ENCODE measurements at regions not wholly inside any gene's neighbourhood (a gene's known extent, or its start where the extent isn't known, plus 50 kb on each side); places are given as distances from the start of the nearest gene placed in this dataset.

GRCh38 chr10:6320320-6321010 lies 117.7 kb downstream of the PFKFB3 start:
- no peaks in the 10 kb centered on the region for H3K9me3 ChIP-seq (ENCODE audit: control insufficient read depth in 2 of 2, low read length in 2 of 2)
- H3K36me3 ChIP-seq (ENCODE audit: control insufficient read depth in 2 of 2, insufficient read depth in 2 of 2, low read length in 2 of 2) = no peaks in the 10 kb centered on the region
- no peak overlapping the region for H3K4me3 ChIP-seq (ENCODE audit: low read length in 2 of 2)
- no peak overlapping the region for H3K27ac ChIP-seq (ENCODE audit: low read depth in 2 of 2, low read length in 2 of 2)
- H3K4me1 ChIP-seq (ENCODE audit: control insufficient read depth in 2 of 2, insufficient read depth in 2 of 2, low read length in 2 of 2) = no peaks in the 10 kb centered on the region
- no peak overlapping the region for H3K9ac ChIP-seq (ENCODE audit: low read depth in 1 of 2, low read length in 2 of 2)
- H3K27me3 ChIP-seq (ENCODE audit: control insufficient read depth in 2 of 2, insufficient read depth in 2 of 2, low read length in 2 of 2) = no peaks in the 10 kb centered on the region

- Histone ChIP-seq H3K4me1 (ENCODE audit: control insufficient read depth in 2 of 2, insufficient read depth in 2 of 2, low read length in 2 of 2) (no peaks in the 10 kb centered on the region), H3K4me3 (ENCODE audit: low read length in 2 of 2) (no peak overlapping the region), H3K27ac (ENCODE audit: low read depth in 2 of 2, low read length in 2 of 2) (no peak overlapping the region), H3K9me3 (ENCODE audit: control insufficient read depth in 2 of 2, low read length in 2 of 2) (no peaks in the 10 kb centered on the region), H3K9ac (ENCODE audit: low read depth in 1 of 2, low read length in 2 of 2) (no peak overlapping the region), H3K36me3 (ENCODE audit: control insufficient read depth in 2 of 2, insufficient read depth in 2 of 2, low read length in 2 of 2) (no peaks in the 10 kb centered on the region), H3K27me3 (ENCODE audit: control insufficient read depth in 2 of 2, insufficient read depth in 2 of 2, low read length in 2 of 2) (no peaks in the 10 kb centered on the region)
Observed at GRCh38 chr10:6321880-6322279, 119.1 kb downstream of the PFKFB3 start.

GRCh38 chr10:6322805-6323204 lies 120.1 kb downstream of the PFKFB3 start:
- H3K4me3 ChIP-seq (ENCODE audit: low read length in 2 of 2) = no peak overlapping the region
- H3K9me3 ChIP-seq (ENCODE audit: control insufficient read depth in 2 of 2, low read length in 2 of 2) = no peaks in the 10 kb centered on the region
- H3K9ac ChIP-seq (ENCODE audit: low read depth in 1 of 2, low read length in 2 of 2) = no peak overlapping the region
- no peaks in the 10 kb centered on the region for H3K27me3 ChIP-seq (ENCODE audit: control insufficient read depth in 2 of 2, insufficient read depth in 2 of 2, low read length in 2 of 2)
- H3K4me1 ChIP-seq (ENCODE audit: control insufficient read depth in 2 of 2, insufficient read depth in 2 of 2, low read length in 2 of 2) = no peaks in the 10 kb centered on the region
- no peak overlapping the region for H3K27ac ChIP-seq (ENCODE audit: low read depth in 2 of 2, low read length in 2 of 2)
- no peaks in the 10 kb centered on the region for H3K36me3 ChIP-seq (ENCODE audit: control insufficient read depth in 2 of 2, insufficient read depth in 2 of 2, low read length in 2 of 2)

GRCh38 chr10:6327961-6328698 lies 125.4 kb downstream of the PFKFB3 start:
- no peak overlapping the region for H3K4me3 ChIP-seq (ENCODE audit: low read length in 2 of 2)
- H3K27ac ChIP-seq (ENCODE audit: low read depth in 2 of 2, low read length in 2 of 2) = peak overlapping the region in 1 of 2 donors; percentile 9
- H3K27me3 ChIP-seq (ENCODE audit: control insufficient read depth in 2 of 2, insufficient read depth in 2 of 2, low read length in 2 of 2) = no peaks in the 10 kb centered on the region
- no peak overlapping the region for H3K9ac ChIP-seq (ENCODE audit: low read depth in 1 of 2, low read length in 2 of 2)
- no peaks in the 10 kb centered on the region for H3K36me3 ChIP-seq (ENCODE audit: control insufficient read depth in 2 of 2, insufficient read depth in 2 of 2, low read length in 2 of 2)
- no peaks in the 10 kb centered on the region for H3K4me1 ChIP-seq (ENCODE audit: control insufficient read depth in 2 of 2, insufficient read depth in 2 of 2, low read length in 2 of 2)
- H3K9me3 ChIP-seq (ENCODE audit: control insufficient read depth in 2 of 2, low read length in 2 of 2) = no peaks in the 10 kb centered on the region

GRCh38 chr10:6328699-6329423 lies 126.1 kb downstream of the PFKFB3 start:
- no peak overlapping the region for H3K9ac ChIP-seq (ENCODE audit: low read depth in 1 of 2, low read length in 2 of 2)
- peak overlapping the region in 1 of 2 donors; percentile 9 for H3K27ac ChIP-seq (ENCODE audit: low read depth in 2 of 2, low read length in 2 of 2)
- no peaks in the 10 kb centered on the region for H3K27me3 ChIP-seq (ENCODE audit: control insufficient read depth in 2 of 2, insufficient read depth in 2 of 2, low read length in 2 of 2)
- no peaks in the 10 kb centered on the region for H3K9me3 ChIP-seq (ENCODE audit: control insufficient read depth in 2 of 2, low read length in 2 of 2)
- H3K4me3 ChIP-seq (ENCODE audit: low read length in 2 of 2) = no peak overlapping the region
- H3K36me3 ChIP-seq (ENCODE audit: control insufficient read depth in 2 of 2, insufficient read depth in 2 of 2, low read length in 2 of 2) = no peaks in the 10 kb centered on the region
- H3K4me1 ChIP-seq (ENCODE audit: control insufficient read depth in 2 of 2, insufficient read depth in 2 of 2, low read length in 2 of 2) = no peaks in the 10 kb centered on the region

- H3K9me3 ChIP-seq (ENCODE audit: control insufficient read depth in 2 of 2, low read length in 2 of 2) = no peaks in the 10 kb centered on the region
- no peak overlapping the region for H3K4me3 ChIP-seq (ENCODE audit: low read length in 2 of 2)
- H3K4me1 ChIP-seq (ENCODE audit: control insufficient read depth in 2 of 2, insufficient read depth in 2 of 2, low read length in 2 of 2) = no peaks in the 10 kb centered on the region
- H3K27ac ChIP-seq (ENCODE audit: low read depth in 2 of 2, low read length in 2 of 2) = no peak overlapping the region
- H3K27me3 ChIP-seq (ENCODE audit: control insufficient read depth in 2 of 2, insufficient read depth in 2 of 2, low read length in 2 of 2) = no peaks in the 10 kb centered on the region
- no peak overlapping the region for H3K9ac ChIP-seq (ENCODE audit: low read depth in 1 of 2, low read length in 2 of 2)
- H3K36me3 ChIP-seq (ENCODE audit: control insufficient read depth in 2 of 2, insufficient read depth in 2 of 2, low read length in 2 of 2) = no peaks in the 10 kb centered on the region
Observed at GRCh38 chr10:6333086-6333485, 130.4 kb downstream of the PFKFB3 start.

GRCh38 chr10:6333973-6334372 lies 131.2 kb downstream of the PFKFB3 start:
- Histone ChIP-seq H3K36me3 (ENCODE audit: control insufficient read depth in 2 of 2, insufficient read depth in 2 of 2, low read length in 2 of 2) (no peaks in the 10 kb centered on the region), H3K27me3 (ENCODE audit: control insufficient read depth in 2 of 2, insufficient read depth in 2 of 2, low read length in 2 of 2) (no peaks in the 10 kb centered on the region), H3K9ac (ENCODE audit: low read depth in 1 of 2, low read length in 2 of 2) (no peak overlapping the region), H3K9me3 (ENCODE audit: control insufficient read depth in 2 of 2, low read length in 2 of 2) (no peaks in the 10 kb centered on the region), H3K4me3 (ENCODE audit: low read length in 2 of 2) (no peak overlapping the region), H3K27ac (ENCODE audit: low read depth in 2 of 2, low read length in 2 of 2) (no peak overlapping the region), H3K4me1 (ENCODE audit: control insufficient read depth in 2 of 2, insufficient read depth in 2 of 2, low read length in 2 of 2) (no peaks in the 10 kb centered on the region)

GRCh38 chr10:6336016-6336415 lies 133.3 kb downstream of the PFKFB3 start:
- Histone ChIP-seq H3K36me3 (ENCODE audit: control insufficient read depth in 2 of 2, insufficient read depth in 2 of 2, low read length in 2 of 2) (no peaks in the 10 kb centered on the region), H3K27ac (ENCODE audit: low read depth in 2 of 2, low read length in 2 of 2) (no peak overlapping the region), H3K9me3 (ENCODE audit: control insufficient read depth in 2 of 2, low read length in 2 of 2) (no peaks in the 10 kb centered on the region), H3K4me1 (ENCODE audit: control insufficient read depth in 2 of 2, insufficient read depth in 2 of 2, low read length in 2 of 2) (no peaks in the 10 kb centered on the region), H3K4me3 (ENCODE audit: low read length in 2 of 2) (no peak overlapping the region), H3K9ac (ENCODE audit: low read depth in 1 of 2, low read length in 2 of 2) (no peak overlapping the region), H3K27me3 (ENCODE audit: control insufficient read depth in 2 of 2, insufficient read depth in 2 of 2, low read length in 2 of 2) (no peaks in the 10 kb centered on the region)

- Histone ChIP-seq H3K36me3 (ENCODE audit: control insufficient read depth in 2 of 2, insufficient read depth in 2 of 2, low read length in 2 of 2) (no peaks in the 10 kb centered on the region), H3K27ac (ENCODE audit: low read depth in 2 of 2, low read length in 2 of 2) (no peak overlapping the region), H3K9ac (ENCODE audit: low read depth in 1 of 2, low read length in 2 of 2) (no peak overlapping the region), H3K4me3 (ENCODE audit: low read length in 2 of 2) (no peak overlapping the region), H3K27me3 (ENCODE audit: control insufficient read depth in 2 of 2, insufficient read depth in 2 of 2, low read length in 2 of 2) (no peaks in the 10 kb centered on the region), H3K9me3 (ENCODE audit: control insufficient read depth in 2 of 2, low read length in 2 of 2) (no peaks in the 10 kb centered on the region), H3K4me1 (ENCODE audit: control insufficient read depth in 2 of 2, insufficient read depth in 2 of 2, low read length in 2 of 2) (no peaks in the 10 kb centered on the region)
Observed at GRCh38 chr10:6337382-6337781, 134.7 kb downstream of the PFKFB3 start.

- Histone ChIP-seq H3K27ac (ENCODE audit: low read depth in 2 of 2, low read length in 2 of 2) (no peak overlapping the region), H3K4me3 (ENCODE audit: low read length in 2 of 2) (no peak overlapping the region), H3K36me3 (ENCODE audit: control insufficient read depth in 2 of 2, insufficient read depth in 2 of 2, low read length in 2 of 2) (no peaks in the 10 kb centered on the region), H3K9ac (ENCODE audit: low read depth in 1 of 2, low read length in 2 of 2) (no peak overlapping the region), H3K4me1 (ENCODE audit: control insufficient read depth in 2 of 2, insufficient read depth in 2 of 2, low read length in 2 of 2) (no peaks in the 10 kb centered on the region), H3K9me3 (ENCODE audit: control insufficient read depth in 2 of 2, low read length in 2 of 2) (no peaks in the 10 kb centered on the region), H3K27me3 (ENCODE audit: control insufficient read depth in 2 of 2, insufficient read depth in 2 of 2, low read length in 2 of 2) (no peaks in the 10 kb centered on the region)
Observed at GRCh38 chr10:6338361-6338760, 135.6 kb downstream of the PFKFB3 start.

All from mucosa of rectum (tissue), 2 donors.